HepG2 (cell line): ENCODE measurements at regions not wholly inside any gene's neighbourhood (a gene's known extent, or its start where the extent isn't known, plus 50 kb on each side); places are given as distances from the start of the nearest gene placed in this dataset.

Source experiments
- ATAC-seq: fragments of 200-7000 bp; cut with Tn5 transposase; 3 replicates; pipeline ENCODE4 v1.9.1; 2020; ENCODE audit warnings: mild to moderate bottlenecking, moderate library complexity
- BruUV-seq: library from RNA; stranded (reverse); fragments of 400-500 nt; replicated peaks from 2 replicates; lab custom pipeline; 2021; lab: Mats Ljungman, UMichigan
- CTCF ChIA-PET: fragments of 300-600 bp; formaldehyde crosslinking; extraction: SDS; loops from one replicate; lab custom pipeline; 2021; ENCODE audit warnings: low total read pairs, inconsistent platforms, low intra/inter-chr PET ratio; lab: Yijun Ruan, JAX
- POLR2A ChIA-PET: fragments of 350-600 bp; sonication (Branson Sonifier 250); formaldehyde crosslinking; loops from one replicate; lab custom pipeline; 2020; ENCODE audit warnings: antibody characterized with exemption, inconsistent platforms; lab: Yijun Ruan, JAX
- DNase-seq: peaks from one replicate; pipeline ENCODE4 v3.0.0-alpha.2; 2015; ENCODE audit warnings: low spot score
- FAIRE-seq: peaks from 3 replicates; lab custom pipeline; 2011; peaks lifted over from hg19 to GRCh38; lab: Jason Lieb, UNC
- H2AFZ ChIP-seq: one replicate; pipeline ENCODE4 v1.6.1; 2011; ENCODE audit warnings: low read length, inconsistent platforms
- H3K27ac ChIP-seq: fragments of 300-600 bp; 3 replicates; pipeline ENCODE4 v1.8.0; 2011; ENCODE audit warnings: mixed run types, mild to moderate bottlenecking, mixed read lengths, low read length, inconsistent platforms; ENCODE audit not compliant: insufficient read depth; ENCODE audit errors: extremely low read length
- H3K27me3 ChIP-seq, 2 experiments: fragments of 200-600 bp in 1 of 2; 2 replicates in 1 of 2; 3 replicates in 1 of 2; pipeline versions ENCODE4 v1.6.0 to v1.8.0; 2011; ENCODE audit warnings: low read length in 2 of 2, mild to moderate bottlenecking in 2 of 2, moderate library complexity in 2 of 2, inconsistent platforms in 1 of 2; ENCODE audit not compliant: insufficient read depth in 2 of 2, control insufficient read depth in 1 of 2
- H3K36me3 ChIP-seq, 2 experiments: fragments of 200-600 bp in 1 of 2; replicated peaks in 1 of 2; 2 replicates in 1 of 2; 3 replicates in 1 of 2; pipeline versions ENCODE4 v1.5.1 to v1.8.0; 2011; ENCODE audit warnings: low read length in 2 of 2, inconsistent platforms in 1 of 2; ENCODE audit not compliant: insufficient read depth in 2 of 2, control insufficient read depth in 1 of 2
- H3K4me1 ChIP-seq: 2 replicates; pipeline ENCODE4 v1.5.1; 2012; ENCODE audit warnings: low read length, inconsistent platforms; ENCODE audit not compliant: insufficient read depth
- H3K4me2 ChIP-seq: 2 replicates; pipeline ENCODE4 v1.6.0; 2011; ENCODE audit warnings: low read depth, low read length, inconsistent platforms
- H3K4me3 ChIP-seq, 3 experiments: fragments of 200-600 bp in 1 of 3; sonication (generic), shearing (Covaris generic) in 1 of 3; replicated peaks in 1 of 3; 2 replicates each; pipeline ENCODE4 v1.5.1; 2011 to 2016; ENCODE audit warnings: low read length in 3 of 3, inconsistent platforms in 2 of 3, low read depth in 2 of 3, mild to moderate bottlenecking in 2 of 3, control low read depth in 1 of 3, mixed read lengths in 1 of 3; ENCODE audit not compliant: insufficient read depth in 1 of 3
- H3K79me2 ChIP-seq: one replicate; pipeline ENCODE4 v1.6.1; 2011; ENCODE audit warnings: low read length, inconsistent platforms; ENCODE audit not compliant: insufficient read depth
- H3K9ac ChIP-seq: 2 replicates; pipeline ENCODE4 v1.6.0; 2011; ENCODE audit warnings: mild to moderate bottlenecking, low read depth, low read length, inconsistent platforms; ENCODE audit not compliant: insufficient read depth
- H3K9me3 ChIP-seq: 2 replicates; pipeline ENCODE4 v1.5.1; 2012; ENCODE audit warnings: mild to moderate bottlenecking, low read length
- H4K20me1 ChIP-seq: 2 replicates; pipeline ENCODE4 v1.6.0; 2011; ENCODE audit warnings: inconsistent platforms, mild to moderate bottlenecking, low read length, moderate library complexity; ENCODE audit not compliant: insufficient read depth
- CBX5 ChIP-seq: sonication (generic); formaldehyde crosslinking; IDR thresholded peaks from 2 replicates; pipeline ENCODE4 v1.4.0; 2020; ENCODE audit warnings: missing genetic modification reagents, borderline replicate concordance
- DMTF1 ChIP-seq: sonication (generic); formaldehyde crosslinking; IDR thresholded peaks from 2 replicates; pipeline ENCODE4 v1.4.0; 2020; ENCODE audit warnings: mild to moderate bottlenecking, missing genetic modification reagents
- HIVEP1 ChIP-seq: sonication (generic); formaldehyde crosslinking; IDR thresholded peaks from 2 replicates; pipeline ENCODE4 v1.4.0; 2020; ENCODE audit warnings: mild to moderate bottlenecking, missing genetic modification reagents
- KLF13 ChIP-seq: sonication (generic); formaldehyde crosslinking; IDR thresholded peaks from 2 replicates; pipeline ENCODE4 v1.4.0; 2020; ENCODE audit warnings: mild to moderate bottlenecking, missing genetic modification reagents
- SETDB1 ChIP-seq: sonication (generic); formaldehyde crosslinking; IDR thresholded peaks from 2 replicates; pipeline ENCODE4 v1.5.1; 2020; ENCODE audit warnings: missing genetic modification reagents, mild to moderate bottlenecking, borderline replicate concordance
- SYNCRIP ChIP-seq: fragments of 200-400 bp; formaldehyde crosslinking; IDR thresholded peaks from 2 replicates; pipeline ENCODE4 v1.6.1; 2018; ENCODE audit warnings: mild to moderate bottlenecking, low read depth, low read length; ENCODE audit not compliant: insufficient read depth
- TEAD2 ChIP-seq: sonication (generic); formaldehyde crosslinking; IDR thresholded peaks from 2 replicates; pipeline ENCODE4 v1.9.0; 2021; ENCODE audit warnings: missing genetic modification reagents
- TFDP1 ChIP-seq: IDR thresholded peaks from 2 replicates; pipeline ENCODE4 v1.6.1; 2016; ENCODE audit warnings: missing compliant biosample characterization, missing genetic modification reagents, borderline replicate concordance
- WIZ ChIP-seq: sonication (generic); formaldehyde crosslinking; IDR thresholded peaks from 2 replicates; pipeline ENCODE4 v1.5.1; 2020; ENCODE audit warnings: mild to moderate bottlenecking, missing genetic modification reagents
- ZNF207 ChIP-seq: fragments of 450-650 bp; IDR thresholded peaks from 2 replicates; pipeline ENCODE4 v1.6.1; 2016; ENCODE audit warnings: antibody characterized with exemption, borderline replicate concordance
- ZNF720 ChIP-seq: sonication (generic); formaldehyde crosslinking; IDR thresholded peaks from 2 replicates; pipeline ENCODE4 v1.4.0; 2020; ENCODE audit warnings: missing genetic modification reagents
- ZNF737 ChIP-seq: sonication (generic); formaldehyde crosslinking; IDR thresholded peaks from 2 replicates; pipeline ENCODE4 v1.5.0; 2020; ENCODE audit warnings: missing genetic modification reagents, mild to moderate bottlenecking, borderline replicate concordance
- ZSCAN9 ChIP-seq: IDR thresholded peaks from 2 replicates; pipeline ENCODE4 v1.6.1; 2016; ENCODE audit warnings: borderline replicate concordance
- WGBS: methylation state at CpG from one replicate; pipeline ENCODE4 v1.1.6; 2017; ENCODE audit warnings: low lambda C conversion rate; 5-methylcytosine and 5-hydroxymethylcytosine counted together
- in situ Hi-C: cut with HindIII; loops from 2 replicates; pipeline ENCODE4 v1.10.0; 2017; ENCODE audit warnings: low pct_unique_long_range_greater_than_20kb; ENCODE audit not compliant: extremely low pct_ligation_motif_present
- intact Hi-C: fragments of 100-400 bp; cut with micrococcal nuclease; formaldehyde crosslinking; loops from one replicate; pipeline ENCODE4 v1.10.0; 2022; ENCODE audit not compliant: unreplicated experiment

GRCh38 chr10:36163827-36164226, 521.7 kb upstream of the FZD8 start:
- TF ChIP-seq ZNF720 (CRISPR knock-in tag) = no peak
- no peak for TF ChIP-seq SYNCRIP
- no peak for TF ChIP-seq ZNF207
- no peak for TF ChIP-seq TFDP1
- TF ChIP-seq HIVEP1 = no peak
- no peak for TF ChIP-seq SETDB1 (CRISPR knock-in tag)
- no peak for TF ChIP-seq ZSCAN9 (CRISPR knock-in tag)
- TF ChIP-seq CBX5 = no peak
- TF ChIP-seq, all 625 proteins: peak for 0
- intact Hi-C loops = no loop called here
- H3K9ac ChIP-seq = no peak overlapping the region
- in situ Hi-C loops = no loop called here
- no peaks in the 10 kb centered on the region for H3K4me1 ChIP-seq
- FAIRE-seq = no peak
- no peak for DNase-seq
- 77% methylated on average over 2 of the region's 2 CpGs for WGBS
- no peaks in the 10 kb centered on the region for H3K79me2 ChIP-seq
- ChIA-PET POLR2A (no interaction called here), CTCF (no interaction called here)
- no peaks in the 10 kb centered on the region for H3K9me3 ChIP-seq
- BruUV-seq = no TSS peak
- no peaks in the 10 kb centered on the region for H3K27me3 ChIP-seq
- ATAC-seq = no peak
- H4K20me1 ChIP-seq = no peaks in the 10 kb centered on the region
- no peak overlapping the region for H3K4me3 ChIP-seq
- H3K27ac ChIP-seq = no peak overlapping the region
- no peak overlapping the region for H2AFZ ChIP-seq
- no peaks in the 10 kb centered on the region for H3K36me3 ChIP-seq
- H3K4me2 ChIP-seq = no peak overlapping the region

GRCh38 chr10:36157486-36157885, 515.4 kb upstream of the FZD8 start:
- Histone ChIP-seq H3K4me3 (no peak overlapping the region), H2AFZ (no peak overlapping the region), H3K4me1 (no peaks in the 10 kb centered on the region), H3K27me3 (no peaks in the 10 kb centered on the region), H3K36me3 (no peaks in the 10 kb centered on the region), H3K4me2 (no peak overlapping the region), H3K27ac (no peak overlapping the region), H3K9ac (no peak overlapping the region), H3K9me3 (no peaks in the 10 kb centered on the region), H3K79me2 (no peaks in the 10 kb centered on the region), H4K20me1 (no peaks in the 10 kb centered on the region)
- DNase-seq (no peak), FAIRE-seq (no peak), ATAC-seq (no peak)
- ChIA-PET CTCF (no interaction called here), POLR2A (no interaction called here)
- intact Hi-C loops (no loop called here), in situ Hi-C loops (no loop called here)
- WGBS = 4% methylated on average over 3 of the region's 3 CpGs
- BruUV-seq = no TSS peak
- no peak for TF ChIP-seq WIZ (CRISPR knock-in tag)
- no peak for TF ChIP-seq KLF13 (CRISPR knock-in tag)
- no peak for TF ChIP-seq DMTF1
- no peak for TF ChIP-seq ZNF737
- no peak for TF ChIP-seq TEAD2 (CRISPR knock-in tag)
